Thoracic aorta (tissue), 2 donors: ENCODE measurements at regions not wholly inside any gene's neighbourhood (a gene's known extent, or its start where the extent isn't known, plus 50 kb on each side); places are given as distances from the start of the nearest gene placed in this dataset.

Experiments
- ATAC-seq: fragments of 150-250 bp; one replicate; pipeline ENCODE4 v1.8.0; 2017; ENCODE audit warnings: low read depth; ENCODE audit not compliant: insufficient number of reproducible peaks, low FRiP score
- DNase-seq: peaks from one replicate; pipeline ENCODE4 v3.0.0-alpha.2; 2020; ENCODE audit warnings: low spot score
- H3K27ac ChIP-seq, 2 donors: fragments of 200-600 bp; sonication (generic); 1 replicate in 1 of 2; 2 replicates in 1 of 2; pipeline ENCODE4 v1.5.1; 2016; ENCODE audit warnings: mild to moderate bottlenecking in 2 of 2, moderate library complexity in 2 of 2
- H3K27me3 ChIP-seq: fragments of 200-600 bp; sonication (generic); replicated peaks from 2 replicates; pipeline ENCODE4 v1.6.0; 2016; ENCODE audit warnings: mild to moderate bottlenecking; ENCODE audit not compliant: insufficient read depth
- H3K36me3 ChIP-seq: fragments of 200-600 bp; sonication (generic); one replicate; pipeline ENCODE4 v1.5.1; 2016
- H3K4me1 ChIP-seq, 2 donors: fragments of 200-600 bp; sonication (generic); 1 replicate in 1 of 2; 2 replicates in 1 of 2; pipeline versions ENCODE4 v1.5.1 to v1.6.0; 2016; ENCODE audit warnings: low read depth in 2 of 2, mild to moderate bottlenecking in 1 of 2; ENCODE audit not compliant: control insufficient read depth in 1 of 2
- H3K4me3 ChIP-seq: fragments of 200-600 bp; sonication (generic); 2 replicates; pipeline ENCODE4 v1.5.1; 2016; ENCODE audit warnings: mild to moderate bottlenecking
- H3K9me3 ChIP-seq: fragments of 200-600 bp; sonication (generic); 2 replicates; pipeline ENCODE4 v1.5.1; 2016
- CTCF ChIP-seq: fragments of 200-600 bp; sonication (generic); IDR thresholded peaks from one replicate; pipeline ENCODE4 v1.5.1; 2019; ENCODE audit warnings: antibody characterized with exemption

DNA sequence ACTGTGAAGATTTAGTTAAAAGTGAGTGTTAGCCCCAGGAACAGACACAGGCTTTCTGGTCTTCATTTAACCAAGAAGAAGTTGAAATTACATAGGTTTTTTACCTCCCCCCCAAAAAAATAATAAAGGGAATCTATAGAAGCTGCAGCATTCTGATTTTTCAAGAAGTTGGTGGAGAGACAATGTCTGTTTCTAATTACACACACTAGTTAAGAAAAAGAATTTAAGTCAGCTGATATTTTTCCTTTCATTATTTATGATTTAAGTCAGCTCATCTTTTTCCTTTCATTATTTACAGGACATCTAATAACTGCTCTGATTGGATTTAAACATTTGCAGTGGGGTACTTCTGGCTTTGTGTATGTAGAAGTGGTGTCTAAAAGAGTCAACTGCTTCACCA, 201.4 kb upstream of the NRP1 start:
- Histone ChIP-seq H3K9me3 (no peaks in the 10 kb centered on the region), H3K4me1 (no peaks in the 10 kb centered on the region), H3K27ac (no peak overlapping the region), H3K27me3 (no peaks in the 10 kb centered on the region), H3K36me3 (no peaks in the 10 kb centered on the region), H3K4me3 (no peak overlapping the region)
- TF ChIP-seq CTCF: no peak
- ATAC-seq: no peak
- DNase-seq: no peak

DNA sequence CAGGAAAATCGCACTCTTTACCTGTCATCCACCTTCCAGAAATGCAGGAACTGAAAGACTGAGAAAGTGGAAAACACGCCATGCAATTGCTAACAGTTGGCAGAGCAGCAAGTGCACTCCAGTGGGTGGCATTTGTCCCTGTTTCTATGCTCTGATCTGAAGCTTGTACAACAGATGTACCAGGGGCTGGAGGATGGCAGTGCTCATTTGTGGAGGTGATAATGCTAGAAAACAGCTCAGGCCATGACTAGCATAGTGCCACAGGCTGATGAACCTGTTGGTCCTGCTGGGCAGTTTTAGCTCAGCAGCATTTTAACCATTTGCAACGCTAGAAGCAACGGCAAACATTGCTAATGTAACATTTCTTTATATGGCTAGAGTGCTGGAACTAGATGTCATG, 199.9 kb upstream of the NRP1 start:
- DNase-seq (no peak), ATAC-seq (no peak)
- Histone ChIP-seq H3K4me1 (no peaks in the 10 kb centered on the region), H3K4me3 (no peak overlapping the region), H3K27ac (no peak overlapping the region), H3K36me3 (no peaks in the 10 kb centered on the region), H3K9me3 (no peaks in the 10 kb centered on the region), H3K27me3 (no peaks in the 10 kb centered on the region)
- no peak for TF ChIP-seq CTCF

DNA sequence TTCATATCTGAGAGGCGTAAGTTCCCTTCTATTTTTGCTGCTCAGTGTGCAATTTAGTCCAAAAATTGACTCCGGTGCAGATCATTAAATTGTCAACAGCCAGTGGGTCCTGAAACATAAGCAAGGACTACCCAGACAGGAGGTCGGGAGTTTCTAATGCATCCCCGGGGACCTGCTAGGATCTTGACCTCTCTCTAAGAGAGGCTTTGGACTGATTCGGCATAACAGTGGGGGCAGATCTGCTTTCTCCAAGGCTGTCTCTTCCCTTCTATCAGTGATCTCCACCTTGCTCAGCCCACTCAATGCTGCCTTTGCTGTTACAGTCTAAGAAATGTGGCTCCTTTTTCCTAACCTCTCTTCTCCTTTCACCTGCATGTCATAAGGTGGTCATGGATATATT, 199.1 kb upstream of the NRP1 start:
- TF ChIP-seq CTCF: no peak
- ATAC-seq (no peak), DNase-seq (no peak)
- Histone ChIP-seq H3K9me3 (no peaks in the 10 kb centered on the region), H3K4me3 (no peak overlapping the region), H3K27me3 (no peaks in the 10 kb centered on the region), H3K4me1 (no peaks in the 10 kb centered on the region), H3K27ac (no peak overlapping the region), H3K36me3 (no peaks in the 10 kb centered on the region)

DNA sequence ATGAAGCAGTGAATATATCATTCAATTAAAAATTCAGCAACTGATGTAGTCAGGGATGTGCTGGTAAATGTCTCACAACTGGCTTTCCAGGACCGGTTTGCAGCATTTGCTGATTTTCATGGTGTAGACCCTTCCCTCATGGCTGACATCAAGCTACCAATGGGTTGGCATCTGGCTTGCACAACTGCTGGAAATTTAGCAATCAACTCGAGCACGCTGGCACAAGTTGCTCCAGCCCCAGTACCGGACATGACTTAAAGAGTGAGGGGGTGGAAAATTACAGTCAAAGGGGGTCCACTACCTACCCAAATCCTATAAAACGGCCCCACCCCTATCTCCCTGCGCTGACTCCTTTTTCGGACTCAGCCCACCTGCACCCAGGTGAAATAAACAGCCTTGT, 198.4 kb upstream of the NRP1 start:
- H3K4me1 ChIP-seq: no peaks in the 10 kb centered on the region
- ATAC-seq (no peak), DNase-seq (no peak)
- no peak overlapping the region for H3K27ac ChIP-seq
- H3K27me3 ChIP-seq: no peaks in the 10 kb centered on the region
- no peak overlapping the region for H3K4me3 ChIP-seq
- no peaks in the 10 kb centered on the region for H3K9me3 ChIP-seq
- H3K36me3 ChIP-seq: no peaks in the 10 kb centered on the region
- no peak for TF ChIP-seq CTCF

- DNase-seq: no peak
- H3K27me3 ChIP-seq: no peaks in the 10 kb centered on the region
- H3K4me1 ChIP-seq: peaks cover 0 to 12% of the 10 kb centered on the region in 2 donors
- no peak for TF ChIP-seq CTCF
- H3K27ac ChIP-seq: no peak overlapping the region
- H3K9me3 ChIP-seq: no peaks in the 10 kb centered on the region
- H3K36me3 ChIP-seq: no peaks in the 10 kb centered on the region
- no peak for ATAC-seq
- no peak overlapping the region for H3K4me3 ChIP-seq
Observed at GRCh38 chr10:33529234-33529633, 194.8 kb upstream of the NRP1 start.
